ENCODE measurements at regions not wholly inside any gene's neighbourhood (a gene's known extent, or its start where the extent isn't known, plus 50 kb on each side); places are given as distances from the start of the nearest gene placed in this dataset.

DNA sequence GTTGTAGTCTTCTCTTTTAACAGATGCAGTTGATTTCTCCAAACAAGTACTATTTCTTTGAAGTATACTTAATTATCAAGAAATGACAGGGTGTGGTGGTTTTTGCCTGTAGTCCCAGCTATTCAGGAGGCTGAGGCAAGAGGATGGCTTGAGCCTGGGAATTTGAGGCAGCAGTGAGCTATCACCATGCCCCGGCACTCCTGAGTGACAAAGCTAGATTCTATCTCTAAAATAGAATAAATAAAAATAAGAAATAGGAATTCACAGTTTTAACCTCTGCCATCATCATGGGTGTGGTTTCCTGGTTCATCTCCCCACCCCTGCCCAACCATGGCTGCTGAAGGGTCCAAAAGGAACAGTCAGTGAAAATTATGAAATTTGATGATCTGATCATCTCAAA is 290.2 kb upstream of the FLRT2 start:
- no peaks in the 10 kb centered on the region for H3K27me3 ChIP-seq
- no peak overlapping the region for H3K4me2 ChIP-seq
- TF ChIP-seq EZH2 (IDR thresholded peaks at IDR 0.05; ENCODE audit: borderline replicate concordance): no peak
- TF ChIP-seq EZH2phosphoT487 (IDR thresholded peaks at IDR 0.05; ENCODE audit: low read depth, severe bottlenecking, unreplicated experiment): no peak
- TF ChIP-seq, protein P1, sequence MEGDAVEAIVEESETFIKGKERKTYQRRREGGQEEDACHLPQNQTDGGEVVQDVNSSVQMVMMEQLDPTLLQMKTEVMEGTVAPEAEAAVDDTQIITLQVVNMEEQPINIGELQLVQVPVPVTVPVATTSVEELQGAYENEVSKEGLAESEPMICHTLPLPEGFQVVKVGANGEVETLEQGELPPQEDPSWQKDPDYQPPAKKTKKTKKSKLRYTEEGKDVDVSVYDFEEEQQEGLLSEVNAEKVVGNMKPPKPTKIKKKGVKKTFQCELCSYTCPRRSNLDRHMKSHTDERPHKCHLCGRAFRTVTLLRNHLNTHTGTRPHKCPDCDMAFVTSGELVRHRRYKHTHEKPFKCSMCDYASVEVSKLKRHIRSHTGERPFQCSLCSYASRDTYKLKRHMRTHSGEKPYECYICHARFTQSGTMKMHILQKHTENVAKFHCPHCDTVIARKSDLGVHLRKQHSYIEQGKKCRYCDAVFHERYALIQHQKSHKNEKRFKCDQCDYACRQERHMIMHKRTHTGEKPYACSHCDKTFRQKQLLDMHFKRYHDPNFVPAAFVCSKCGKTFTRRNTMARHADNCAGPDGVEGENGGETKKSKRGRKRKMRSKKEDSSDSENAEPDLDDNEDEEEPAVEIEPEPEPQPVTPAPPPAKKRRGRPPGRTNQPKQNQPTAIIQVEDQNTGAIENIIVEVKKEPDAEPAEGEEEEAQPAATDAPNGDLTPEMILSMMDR (IDR thresholded peaks at IDR 0.05; ENCODE audit: poor library complexity): no peak
- H3K27ac ChIP-seq: no peak overlapping the region
- H3K9me2 ChIP-seq (replicated peaks; ENCODE audit: insufficient read depth): no peaks in the 10 kb centered on the region
- no peak for DNase-seq (ENCODE audit: low spot score)
- no peaks in the 10 kb centered on the region for H3K4me1 ChIP-seq (ENCODE audit: insufficient read depth)
- no peak overlapping the region for H3K4me3 ChIP-seq
- H2AFZ ChIP-seq: no peak overlapping the region
- H3K79me2 ChIP-seq: no peaks in the 10 kb centered on the region
- H4K20me1 ChIP-seq (ENCODE audit: insufficient read depth, poor library complexity, severe bottlenecking): no peaks in the 10 kb centered on the region
- 100% methylated on average over 1 of the region's 1 CpG for WGBS (ENCODE audit: low lambda C conversion rate, missing lambda C conversion rate)
- no peaks in the 10 kb centered on the region for H3K9me3 ChIP-seq (ENCODE audit: low read depth)
- H3K36me3 ChIP-seq (replicated peaks; ENCODE audit: insufficient read depth, low read depth): no peaks in the 10 kb centered on the region

DNA sequence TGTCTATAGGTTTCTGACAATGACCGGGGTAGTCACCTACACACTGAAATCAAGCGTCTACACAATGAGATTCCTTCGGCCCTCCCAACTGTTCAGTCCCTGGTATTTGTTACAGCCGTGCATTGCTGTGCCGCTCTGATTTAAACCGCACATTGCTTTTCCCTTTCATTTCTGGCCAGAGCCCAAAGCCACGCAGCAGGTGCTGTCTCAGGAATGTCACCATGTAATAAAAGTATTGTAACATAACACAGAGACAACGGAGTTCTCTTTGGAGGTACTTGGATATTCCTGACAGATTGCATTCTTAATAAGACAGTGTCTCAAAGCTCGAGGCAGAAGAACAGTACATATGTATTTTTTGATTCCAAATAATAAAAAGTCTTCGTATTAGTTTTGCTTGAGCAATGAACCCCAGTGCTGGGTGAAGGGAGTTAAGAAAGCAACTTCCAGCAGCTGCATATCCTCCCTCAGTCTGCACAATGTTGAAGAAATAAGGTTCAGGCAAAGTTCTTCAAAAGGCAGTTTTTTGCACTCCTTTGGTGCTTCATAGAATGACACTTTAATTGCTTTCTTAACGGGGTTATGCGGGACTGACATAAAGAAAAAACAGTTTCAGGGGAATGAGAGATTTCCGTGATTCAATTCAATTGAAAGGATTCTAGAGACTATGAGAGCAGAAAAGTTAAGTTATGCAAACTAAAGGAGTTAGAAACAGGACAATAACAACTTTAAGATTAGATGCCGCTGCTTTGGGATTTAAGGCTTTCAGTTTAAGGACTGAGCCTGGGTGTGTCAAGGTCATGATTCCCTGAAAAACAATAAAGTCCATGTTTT is 288.7 kb upstream of the FLRT2 start:
- Histone ChIP-seq H3K79me2 (no peaks in the 10 kb centered on the region), H2AFZ (no peak overlapping the region), H3K36me3 (replicated peaks; ENCODE audit: insufficient read depth, low read depth) (no peaks in the 10 kb centered on the region), H3K4me3 (no peak overlapping the region), H3K9me3 (ENCODE audit: low read depth) (no peaks in the 10 kb centered on the region), H4K20me1 (ENCODE audit: insufficient read depth, poor library complexity, severe bottlenecking) (no peaks in the 10 kb centered on the region), H3K4me1 (ENCODE audit: insufficient read depth) (no peaks in the 10 kb centered on the region), H3K4me2 (peak overlapping the region; percentile 14), H3K9me2 (replicated peaks; ENCODE audit: insufficient read depth) (no peaks in the 10 kb centered on the region), H3K27ac (no peak overlapping the region), H3K27me3 (no peaks in the 10 kb centered on the region)
- WGBS (ENCODE audit: low lambda C conversion rate, missing lambda C conversion rate): 60% methylated on average over 14 of the region's 14 CpGs
- TF ChIP-seq EZH2phosphoT487 (IDR thresholded peaks at IDR 0.05; ENCODE audit: low read depth, severe bottlenecking, unreplicated experiment) (no peak), EZH2 (IDR thresholded peaks at IDR 0.05; ENCODE audit: borderline replicate concordance) (no peak)
- TF ChIP-seq, protein P1 (IDR thresholded peaks at IDR 0.05; ENCODE audit: poor library complexity): no peak
- DNase-seq (ENCODE audit: low spot score): no peak

DNA sequence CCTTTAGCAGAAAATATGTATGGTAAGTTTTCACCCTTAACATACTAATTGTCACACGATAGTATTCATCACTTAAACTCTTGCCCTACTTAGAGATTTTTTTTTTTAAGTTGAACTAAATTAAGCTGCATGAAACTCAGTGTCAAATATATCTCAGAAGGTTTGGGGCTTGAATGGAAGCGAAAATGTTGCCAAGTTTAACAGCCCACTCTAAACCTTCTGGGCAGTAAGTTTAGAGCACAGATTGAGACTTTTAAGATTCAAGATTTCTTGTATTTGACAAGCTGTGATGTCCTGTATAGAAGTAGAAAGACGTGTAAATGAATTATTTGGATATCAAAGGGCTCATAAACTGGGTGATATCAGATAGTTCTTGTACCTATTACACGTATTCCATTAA is 287.3 kb upstream of the FLRT2 start:
- H3K9me2 ChIP-seq (replicated peaks; ENCODE audit: insufficient read depth): no peaks in the 10 kb centered on the region
- no peak overlapping the region for H3K4me2 ChIP-seq
- no peaks in the 10 kb centered on the region for H4K20me1 ChIP-seq (ENCODE audit: insufficient read depth, poor library complexity, severe bottlenecking)
- no peak overlapping the region for H3K4me3 ChIP-seq
- no peak overlapping the region for H3K27ac ChIP-seq
- H3K27me3 ChIP-seq: no peaks in the 10 kb centered on the region
- DNase-seq (ENCODE audit: low spot score): no peak
- no peaks in the 10 kb centered on the region for H3K4me1 ChIP-seq (ENCODE audit: insufficient read depth)
- no peaks in the 10 kb centered on the region for H3K79me2 ChIP-seq
- TF ChIP-seq, protein P1 (IDR thresholded peaks at IDR 0.05; ENCODE audit: poor library complexity): no peak
- TF ChIP-seq EZH2 (IDR thresholded peaks at IDR 0.05; ENCODE audit: borderline replicate concordance) (no peak), EZH2phosphoT487 (IDR thresholded peaks at IDR 0.05; ENCODE audit: low read depth, severe bottlenecking, unreplicated experiment) (no peak)
- no peak overlapping the region for H2AFZ ChIP-seq
- H3K9me3 ChIP-seq (ENCODE audit: low read depth): no peaks in the 10 kb centered on the region
- H3K36me3 ChIP-seq (replicated peaks; ENCODE audit: insufficient read depth, low read depth): no peaks in the 10 kb centered on the region
- 78% methylated on average over 4 of the region's 4 CpGs for WGBS (ENCODE audit: low lambda C conversion rate, missing lambda C conversion rate)
